Colonic mucosa (tissue), 4 donors: ENCODE measurements at regions not wholly inside any gene's neighbourhood (a gene's known extent, or its start where the extent isn't known, plus 50 kb on each side); places are given as distances from the start of the nearest gene placed in this dataset.
"Not testable (repeated sequence)": the region's sequence is repeated elsewhere in the genome, so short reads cannot be mapped to it uniquely, and the experiment has no call there.

Experiments used
- DNase-seq: peaks from one replicate; pipeline ENCODE4 v3.0.0-alpha.2; 2020
- H3K27ac ChIP-seq: fragments of 200-600 bp; one replicate; pipeline ENCODE4 v1.8.0; 2021
- H3K27me3 ChIP-seq: fragments of 200-600 bp; one replicate; pipeline ENCODE4 v1.8.0; 2021
- H3K36me3 ChIP-seq: fragments of 200-600 bp; one replicate; pipeline ENCODE4 v1.8.0; 2021
- H3K4me1 ChIP-seq: fragments of 200-600 bp; one replicate; pipeline ENCODE4 v1.8.0; 2021; ENCODE audit warnings: mild to moderate bottlenecking
- H3K4me3 ChIP-seq: fragments of 200-600 bp; one replicate; pipeline ENCODE4 v1.8.0; 2021
- H3K9ac ChIP-seq, 2 donors: one replicate each; pipeline ENCODE4 v1.7.0; 2013; ENCODE audit warnings: control low read depth in 2 of 2, low read depth in 2 of 2, low read length in 2 of 2
- H3K9me3 ChIP-seq: fragments of 200-600 bp; one replicate; pipeline ENCODE4 v1.8.0; 2021
- CTCF ChIP-seq: fragments of 200-600 bp; IDR thresholded peaks from one replicate; pipeline ENCODE4 v1.8.0; 2022; ENCODE audit warnings: antibody characterized with exemption, mild to moderate bottlenecking
- intact Hi-C: fragments of 100-400 bp; cut with DNase I; formaldehyde crosslinking; loops from one replicate; pipeline ENCODE4 v1.14.1; 2022
- donor health status: healthy.
- donor health status: DM: no; HTN: no; CAD: no.
- donor health status: DM: no; HTN: no; CAD: no.

GRCh38 chr2:128594953-128595677, 276.4 kb upstream of the HS6ST1 start:
- no peak overlapping the region for H3K4me3 ChIP-seq
- TF ChIP-seq CTCF = no peak
- no peaks in the 10 kb centered on the region for H3K27me3 ChIP-seq
- peak; percentile 32 for DNase-seq
- no peak overlapping the region for H3K27ac ChIP-seq
- H3K4me1 ChIP-seq = no peaks in the 10 kb centered on the region
- H3K36me3 ChIP-seq = no peaks in the 10 kb centered on the region
- no peak overlapping the region for H3K9ac ChIP-seq
- H3K9me3 ChIP-seq = no peaks in the 10 kb centered on the region
- intact Hi-C loops = no loop called here

- Histone ChIP-seq H3K9me3 (no peaks in the 10 kb centered on the region), H3K4me1 (no peaks in the 10 kb centered on the region), H3K4me3 (no peak overlapping the region), H3K9ac (no peak overlapping the region), H3K27me3 (no peaks in the 10 kb centered on the region), H3K27ac (no peak overlapping the region), H3K36me3 (no peaks in the 10 kb centered on the region)
- TF ChIP-seq CTCF = no peak
- no peak for DNase-seq
- intact Hi-C loops = no loop called here
These were observed 277.2 kb upstream of the HS6ST1 start for GRCh38 chr2:128595763-128596395.

- H3K36me3 ChIP-seq = no peaks in the 10 kb centered on the region
- H3K4me3 ChIP-seq = no peak overlapping the region
- no peak for DNase-seq
- no peak overlapping the region for H3K27ac ChIP-seq
- intact Hi-C loops = no loop called here
- no peaks in the 10 kb centered on the region for H3K27me3 ChIP-seq
- H3K9ac ChIP-seq = no peak overlapping the region
- H3K4me1 ChIP-seq = no peaks in the 10 kb centered on the region
- no peak for TF ChIP-seq CTCF
- H3K9me3 ChIP-seq = no peaks in the 10 kb centered on the region
These were observed 277.9 kb upstream of the HS6ST1 start for GRCh38 chr2:128596396-128597120.

GRCh38 chr2:128597121-128597762, 278.6 kb upstream of the HS6ST1 start:
- H3K4me1 ChIP-seq = no peaks in the 10 kb centered on the region
- intact Hi-C loops = no loop called here
- no peaks in the 10 kb centered on the region for H3K27me3 ChIP-seq
- no peaks in the 10 kb centered on the region for H3K9me3 ChIP-seq
- H3K27ac ChIP-seq = no peak overlapping the region
- H3K9ac ChIP-seq = no peak overlapping the region
- no peaks in the 10 kb centered on the region for H3K36me3 ChIP-seq
- no peak overlapping the region for H3K4me3 ChIP-seq
- TF ChIP-seq CTCF = no peak
- no peak for DNase-seq

GRCh38 chr2:128598260-128598659, 279.6 kb upstream of the HS6ST1 start:
- intact Hi-C loops, H3K4me3 ChIP-seq, H3K4me1 ChIP-seq, H3K27me3 ChIP-seq, DNase-seq, H3K36me3 ChIP-seq, H3K9me3 ChIP-seq, H3K27ac ChIP-seq, H3K9ac ChIP-seq: not testable (repeated sequence)
